ENCODE measurements at regions not wholly inside any gene's neighbourhood (a gene's known extent, or its start where the extent isn't known, plus 50 kb on each side); places are given as distances from the start of the nearest gene placed in this dataset.

DNA sequence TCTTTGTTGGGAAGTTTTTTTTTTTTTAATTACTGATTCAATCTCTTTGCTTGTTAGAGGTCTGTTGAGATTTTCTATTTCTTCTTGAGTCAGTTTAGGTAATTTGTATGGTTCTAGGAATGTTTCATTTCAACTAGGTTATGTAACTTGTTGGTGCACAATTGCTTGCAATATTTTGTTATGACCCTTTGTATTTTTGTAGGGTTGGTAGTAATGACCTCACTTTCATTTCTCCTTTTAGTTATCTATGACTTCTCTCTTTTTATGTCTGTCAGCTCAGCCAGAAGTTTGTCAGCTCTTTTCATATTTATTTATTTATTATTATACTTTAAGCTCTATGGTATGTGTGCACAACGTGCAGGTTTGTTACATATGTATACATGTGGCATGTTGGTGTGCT lies 51.1 kb upstream of the SLC24A3 start:
- Histone ChIP-seq H3K79me2 (replicated peaks; ENCODE audit: insufficient read depth, low read length) (no peaks in the 10 kb centered on the region), H3K9me3 (ENCODE audit: low read length) (no peaks in the 10 kb centered on the region), H3K4me2 (ENCODE audit: low read length) (no peak overlapping the region), H2AFZ (ENCODE audit: low read depth, low read length) (no peak overlapping the region), H4K20me1 (ENCODE audit: insufficient read depth) (no peaks in the 10 kb centered on the region), H3K9me2 (ENCODE audit: insufficient read depth, low read length) (no peaks in the 10 kb centered on the region), H3F3A (ENCODE audit: insufficient read depth, low read length, poor library complexity, severe bottlenecking) (no peaks in the 10 kb centered on the region), H3K9ac (ENCODE audit: low read length) (no peak overlapping the region), H3K36me3 (ENCODE audit: insufficient read depth, low read length) (no peaks in the 10 kb centered on the region), H3K27me3 (ENCODE audit: insufficient read depth, low read depth, low read length) (no peaks in the 10 kb centered on the region), H3K4me3 (ENCODE audit: low read length) (no peak overlapping the region), H3K27ac (ENCODE audit: low read length) (no peak overlapping the region)
- TF ChIP-seq, protein P1, sequence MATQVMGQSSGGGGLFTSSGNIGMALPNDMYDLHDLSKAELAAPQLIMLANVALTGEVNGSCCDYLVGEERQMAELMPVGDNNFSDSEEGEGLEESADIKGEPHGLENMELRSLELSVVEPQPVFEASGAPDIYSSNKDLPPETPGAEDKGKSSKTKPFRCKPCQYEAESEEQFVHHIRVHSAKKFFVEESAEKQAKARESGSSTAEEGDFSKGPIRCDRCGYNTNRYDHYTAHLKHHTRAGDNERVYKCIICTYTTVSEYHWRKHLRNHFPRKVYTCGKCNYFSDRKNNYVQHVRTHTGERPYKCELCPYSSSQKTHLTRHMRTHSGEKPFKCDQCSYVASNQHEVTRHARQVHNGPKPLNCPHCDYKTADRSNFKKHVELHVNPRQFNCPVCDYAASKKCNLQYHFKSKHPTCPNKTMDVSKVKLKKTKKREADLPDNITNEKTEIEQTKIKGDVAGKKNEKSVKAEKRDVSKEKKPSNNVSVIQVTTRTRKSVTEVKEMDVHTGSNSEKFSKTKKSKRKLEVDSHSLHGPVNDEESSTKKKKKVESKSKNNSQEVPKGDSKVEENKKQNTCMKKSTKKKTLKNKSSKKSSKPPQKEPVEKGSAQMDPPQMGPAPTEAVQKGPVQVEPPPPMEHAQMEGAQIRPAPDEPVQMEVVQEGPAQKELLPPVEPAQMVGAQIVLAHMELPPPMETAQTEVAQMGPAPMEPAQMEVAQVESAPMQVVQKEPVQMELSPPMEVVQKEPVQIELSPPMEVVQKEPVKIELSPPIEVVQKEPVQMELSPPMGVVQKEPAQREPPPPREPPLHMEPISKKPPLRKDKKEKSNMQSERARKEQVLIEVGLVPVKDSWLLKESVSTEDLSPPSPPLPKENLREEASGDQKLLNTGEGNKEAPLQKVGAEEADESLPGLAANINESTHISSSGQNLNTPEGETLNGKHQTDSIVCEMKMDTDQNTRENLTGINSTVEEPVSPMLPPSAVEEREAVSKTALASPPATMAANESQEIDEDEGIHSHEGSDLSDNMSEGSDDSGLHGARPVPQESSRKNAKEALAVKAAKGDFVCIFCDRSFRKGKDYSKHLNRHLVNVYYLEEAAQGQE (IDR thresholded peaks at IDR 0.05; ENCODE audit: borderline replicate concordance), result no peak
- TF ChIP-seq, protein P2, sequence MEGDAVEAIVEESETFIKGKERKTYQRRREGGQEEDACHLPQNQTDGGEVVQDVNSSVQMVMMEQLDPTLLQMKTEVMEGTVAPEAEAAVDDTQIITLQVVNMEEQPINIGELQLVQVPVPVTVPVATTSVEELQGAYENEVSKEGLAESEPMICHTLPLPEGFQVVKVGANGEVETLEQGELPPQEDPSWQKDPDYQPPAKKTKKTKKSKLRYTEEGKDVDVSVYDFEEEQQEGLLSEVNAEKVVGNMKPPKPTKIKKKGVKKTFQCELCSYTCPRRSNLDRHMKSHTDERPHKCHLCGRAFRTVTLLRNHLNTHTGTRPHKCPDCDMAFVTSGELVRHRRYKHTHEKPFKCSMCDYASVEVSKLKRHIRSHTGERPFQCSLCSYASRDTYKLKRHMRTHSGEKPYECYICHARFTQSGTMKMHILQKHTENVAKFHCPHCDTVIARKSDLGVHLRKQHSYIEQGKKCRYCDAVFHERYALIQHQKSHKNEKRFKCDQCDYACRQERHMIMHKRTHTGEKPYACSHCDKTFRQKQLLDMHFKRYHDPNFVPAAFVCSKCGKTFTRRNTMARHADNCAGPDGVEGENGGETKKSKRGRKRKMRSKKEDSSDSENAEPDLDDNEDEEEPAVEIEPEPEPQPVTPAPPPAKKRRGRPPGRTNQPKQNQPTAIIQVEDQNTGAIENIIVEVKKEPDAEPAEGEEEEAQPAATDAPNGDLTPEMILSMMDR (IDR thresholded peaks at IDR 0.05; ENCODE audit: poor library complexity, severe bottlenecking), result no peak
- no peak for TF ChIP-seq POLR2AphosphoS5 (IDR thresholded peaks at IDR 0.05)

Measured in neural cell (in vitro differentiated cells).